Hematopoietic multipotent progenitor cell (in vitro differentiated cells): ENCODE measurements at regions not wholly inside any gene's neighbourhood (a gene's known extent, or its start where the extent isn't known, plus 50 kb on each side); places are given as distances from the start of the nearest gene placed in this dataset.

ENCODE experiments used
- DNase-seq, 3 donors: peaks; one replicate each; pipeline ENCODE4 v3.0.0-alpha.2; 2011 to 2015; ENCODE audit warnings: low read depth in 2 of 3, low spot score in 2 of 3

DNA sequence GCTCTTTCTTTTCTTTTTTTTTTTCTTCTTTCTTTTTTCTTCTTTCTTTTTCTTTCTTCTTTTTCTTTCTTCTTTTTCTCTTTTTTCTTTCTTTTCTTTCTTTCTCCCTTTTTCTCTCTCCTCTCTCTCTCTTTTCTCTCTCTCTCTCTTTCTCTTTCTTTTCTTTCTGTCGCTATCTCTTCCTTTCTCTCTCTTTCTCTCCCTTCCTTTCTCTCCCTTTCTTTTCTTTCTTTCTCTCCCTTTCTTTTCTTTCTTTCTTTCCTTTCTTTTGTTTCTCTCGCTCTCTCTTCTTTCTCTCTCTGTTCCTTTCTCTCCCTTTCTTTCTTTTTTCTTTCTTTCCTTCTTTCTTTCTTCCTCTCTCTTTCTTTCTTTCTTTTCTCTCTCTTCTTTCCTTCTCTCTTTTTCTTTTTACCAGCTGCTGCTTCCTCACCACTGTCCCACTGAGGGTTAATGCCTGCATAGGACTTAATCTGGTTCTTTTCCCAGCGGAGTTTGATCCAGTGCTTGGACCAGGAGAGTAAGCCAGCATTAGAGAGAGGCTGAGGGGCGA is 145.4 kb upstream of the SIX2 start:
- no peak for DNase-seq

- DNase-seq = no peak
These were observed 144.9 kb upstream of the SIX2 start for GRCh38 chr2:45154144-45154543.

DNA sequence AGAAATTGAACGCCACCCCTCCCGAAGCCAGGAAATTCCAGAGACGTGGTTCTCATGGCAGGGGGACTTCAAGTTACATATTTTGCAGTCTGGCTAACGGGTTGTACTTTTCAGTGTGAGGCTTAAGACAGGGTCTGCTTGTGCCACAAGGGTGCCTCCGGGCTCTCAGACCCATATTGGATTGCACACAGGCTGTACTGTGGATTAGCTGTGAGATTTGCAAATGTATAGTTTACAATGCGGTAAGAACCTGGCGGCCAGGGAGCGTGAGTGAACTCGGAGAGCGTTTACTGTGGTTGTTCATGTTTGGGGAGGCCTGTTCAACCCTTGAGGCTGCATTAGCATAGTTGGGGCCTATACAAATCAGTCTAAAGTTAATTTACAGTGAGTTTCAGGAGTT is 143.9 kb upstream of the SIX2 start:
- DNase-seq = no peak

GRCh38 chr2:45152691-45153090 is 143.4 kb upstream of the SIX2 start:
- DNase-seq = no peak

DNA sequence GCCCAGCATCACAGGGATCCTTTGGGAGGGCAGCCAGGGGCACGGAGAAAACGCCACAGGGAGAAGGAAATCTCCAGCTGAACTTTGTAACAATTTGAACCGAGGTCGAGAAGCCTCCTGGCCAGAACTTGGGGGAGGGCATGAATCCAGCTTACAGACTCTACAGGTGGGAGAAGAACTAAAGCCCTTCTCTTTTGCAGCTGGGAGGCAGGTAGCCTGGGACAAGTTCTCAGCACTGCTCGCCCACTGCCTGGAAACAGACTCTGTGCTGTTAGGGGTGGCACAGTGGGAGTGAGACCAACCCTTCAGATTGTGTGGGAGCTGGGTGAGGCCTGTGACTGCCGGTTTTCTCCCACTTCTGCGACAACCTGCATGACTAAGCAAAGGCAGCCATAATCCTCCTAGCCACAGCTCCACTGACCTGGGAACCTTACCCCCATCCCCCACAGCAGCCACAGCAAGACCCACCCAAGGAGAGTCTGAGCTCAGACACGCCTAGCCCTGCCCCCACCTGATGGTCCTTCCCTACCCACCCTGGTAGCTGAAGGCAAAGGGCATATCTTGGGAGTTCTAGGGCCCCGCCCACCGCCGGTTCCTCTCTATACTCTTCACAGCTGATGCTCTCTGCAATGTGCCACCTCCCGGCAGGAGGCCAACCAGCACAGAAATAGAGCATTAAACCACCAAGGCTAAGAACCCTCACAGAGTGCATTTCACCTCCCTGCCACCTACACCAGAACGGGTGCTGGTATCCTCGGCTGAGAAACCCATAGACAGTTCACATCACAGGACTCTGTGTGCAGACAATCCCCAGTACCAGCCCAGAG is 136.0 kb upstream of the SIX2 start:
- no peak for DNase-seq

GRCh38 chr2:45141883-45142866 is 132.9 kb upstream of the SIX2 start:
- no peak for DNase-seq

GRCh38 chr2:45140675-45141074 is 131.4 kb upstream of the SIX2 start:
- DNase-seq = no peak

GRCh38 chr2:45138904-45139303 is 129.7 kb upstream of the SIX2 start:
- no peak for DNase-seq

DNA sequence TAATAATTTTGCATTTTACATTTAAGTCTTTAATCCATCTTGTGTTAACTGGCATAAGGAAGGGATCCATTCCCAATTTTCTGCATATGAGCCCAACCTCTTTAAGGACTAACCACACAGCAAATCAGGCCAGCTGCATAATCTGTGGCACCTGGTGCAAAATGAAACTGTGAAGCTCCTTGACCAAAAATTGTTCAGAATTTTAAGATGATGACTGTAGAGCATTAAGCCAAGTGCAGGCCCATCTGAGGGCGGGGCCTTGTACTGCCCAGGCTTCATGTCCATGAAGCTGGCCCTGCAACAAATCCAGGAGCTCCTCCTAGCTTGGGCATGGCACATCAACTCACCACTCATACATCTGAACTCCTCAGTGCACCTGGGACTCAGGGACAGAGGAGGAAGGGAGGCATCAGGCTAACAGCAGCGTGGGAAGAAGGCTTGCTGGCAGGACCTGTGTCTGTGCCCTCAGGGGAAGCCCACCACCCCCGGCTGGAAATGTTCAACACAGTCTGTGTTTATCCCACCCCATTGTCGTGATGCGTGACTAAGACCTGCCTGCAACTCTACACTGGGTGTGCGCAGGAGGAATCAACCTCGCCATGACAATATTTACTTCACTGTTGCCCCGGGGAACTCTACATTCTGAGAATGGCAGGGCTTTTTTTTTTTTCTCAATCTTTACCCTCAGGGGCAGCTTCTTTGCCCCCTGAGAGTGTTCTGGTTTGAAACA is 128.9 kb upstream of the SIX2 start:
- DNase-seq = no peak

DNA sequence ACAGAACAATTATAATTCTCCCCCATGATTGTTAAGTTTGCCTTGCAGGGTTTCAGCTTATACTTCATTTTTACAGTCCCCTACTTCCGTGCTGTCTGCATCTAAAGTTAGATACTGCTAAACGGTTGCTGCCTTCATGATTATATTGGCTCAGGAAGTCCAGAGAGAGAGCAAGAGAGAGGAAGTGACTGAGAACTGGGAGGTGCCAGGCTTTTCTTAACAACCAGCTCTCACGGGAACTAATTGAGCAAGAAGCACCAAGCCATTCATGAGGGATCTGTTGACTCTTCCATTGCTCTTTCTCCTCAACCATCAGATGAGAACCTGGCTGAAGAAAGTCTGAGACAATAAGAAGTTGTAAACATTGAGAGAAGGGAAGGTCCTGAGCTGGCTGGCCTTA is 125.5 kb upstream of the SIX2 start:
- peak in 1 of 3 donors; percentile 42 for DNase-seq

DNA sequence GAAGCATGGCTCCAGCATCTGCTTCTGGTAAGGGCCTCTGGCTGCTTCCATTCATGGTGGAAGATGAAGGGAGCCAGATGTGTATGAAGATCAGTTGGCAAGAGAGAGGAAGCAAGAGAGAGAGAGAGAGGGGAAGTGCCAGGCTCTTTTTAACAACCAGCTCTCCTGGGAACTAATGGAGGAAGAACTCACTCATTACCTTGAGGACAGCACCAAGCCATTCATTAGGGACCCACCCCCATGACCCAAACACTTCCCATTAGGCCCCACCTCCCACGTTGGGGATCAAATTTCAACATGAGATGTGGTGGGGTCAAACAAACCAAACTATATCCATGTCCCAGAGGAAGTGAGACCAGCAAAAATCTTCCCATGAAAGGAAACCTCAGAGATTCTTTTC is 124.8 kb upstream of the SIX2 start:
- no peak for DNase-seq

- DNase-seq = no peak
These were observed 123.3 kb upstream of the SIX2 start for GRCh38 chr2:45132551-45132950.

GRCh38 chr2:45131587-45131986 is 122.3 kb upstream of the SIX2 start:
- DNase-seq = peak in 2 of 3 donors; percentile 37 to 58

DNA sequence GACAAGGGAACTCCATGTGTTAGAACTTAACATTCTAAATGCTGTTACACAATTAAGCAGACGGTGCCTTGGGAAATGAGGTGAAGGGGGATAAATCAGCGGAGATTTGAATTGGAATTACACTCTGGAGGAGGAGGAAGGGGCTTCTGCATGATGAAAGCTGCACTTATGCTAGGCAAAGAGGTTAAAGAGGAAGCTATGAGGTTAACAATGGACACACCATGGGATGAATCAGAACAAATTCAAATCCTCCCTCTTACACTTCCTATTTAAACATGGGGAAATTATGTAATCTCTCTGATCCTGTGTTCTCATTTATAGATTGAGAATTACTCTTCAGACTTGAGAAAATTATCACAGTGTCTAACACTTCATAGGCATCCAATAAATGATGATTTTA is 121.5 kb upstream of the SIX2 start:
- DNase-seq = peak in 1 of 3 donors; percentile 7

DNA sequence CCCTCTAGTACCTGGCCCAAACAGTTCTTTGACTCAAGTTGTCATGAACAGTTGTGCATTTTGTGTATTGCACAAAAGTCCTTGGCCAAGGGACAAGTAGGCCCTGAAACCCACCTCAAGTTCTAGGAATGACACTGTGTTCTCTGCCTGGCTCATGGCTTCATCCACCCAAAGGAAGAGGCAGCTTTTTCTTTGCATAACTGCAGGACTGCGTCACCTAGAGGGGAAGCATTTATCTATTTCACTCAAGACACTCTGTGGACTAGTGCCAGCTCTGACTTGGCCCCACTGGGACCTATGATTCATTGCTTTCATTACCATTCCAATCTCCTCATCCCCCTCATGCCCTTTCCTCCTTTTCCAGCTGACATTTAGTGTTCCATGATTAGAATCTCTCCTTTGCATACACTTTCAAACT is 119.3 kb upstream of the SIX2 start:
- no peak for DNase-seq

DNA sequence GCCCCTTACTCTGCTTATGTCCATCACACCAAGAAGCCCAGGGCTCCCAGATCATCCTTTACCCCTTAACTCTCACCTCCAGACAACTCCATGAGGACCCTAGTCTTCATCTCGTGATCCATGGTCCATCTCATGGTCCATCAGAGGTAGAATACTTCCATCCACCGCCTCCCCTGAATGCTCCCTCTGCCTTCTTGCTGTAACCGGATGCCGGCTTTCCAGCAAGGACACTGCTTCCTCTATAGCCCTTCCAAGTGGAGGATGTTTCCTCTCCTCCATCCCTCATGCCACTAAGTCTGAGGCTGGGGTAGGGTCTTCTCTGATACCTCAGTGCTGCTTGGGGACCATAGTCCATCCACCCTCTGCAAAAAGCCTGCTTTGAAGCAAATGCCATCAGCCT is 118.6 kb upstream of the SIX2 start:
- DNase-seq = no peak

- no peak for DNase-seq
These were observed 118.1 kb upstream of the SIX2 start for GRCh38 chr2:45127321-45127720.

GRCh38 chr2:45125232-45125631 is 116.0 kb upstream of the SIX2 start:
- DNase-seq = no peak

DNA sequence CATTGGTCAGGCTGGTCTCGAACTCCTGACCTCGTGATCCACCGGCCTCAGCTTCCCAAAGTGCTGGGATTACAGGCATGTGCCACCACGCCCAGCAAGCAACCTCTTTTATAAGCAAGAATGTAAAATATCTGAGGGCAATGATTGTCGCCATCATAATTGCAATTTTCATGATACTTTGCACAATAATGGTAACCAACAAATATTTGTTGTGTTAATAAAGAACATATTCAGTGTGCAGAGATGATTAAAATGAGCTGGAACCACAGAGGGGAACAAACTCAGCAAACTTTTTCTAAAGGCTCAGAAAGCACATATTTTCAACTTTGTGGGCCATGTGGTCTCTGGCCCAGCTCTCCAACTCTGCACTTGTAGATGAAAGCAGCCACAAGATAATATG is 115.2 kb upstream of the SIX2 start:
- DNase-seq = no peak

- DNase-seq = no peak
These were observed 114.4 kb upstream of the SIX2 start for GRCh38 chr2:45123521-45124191.
